ENCODE measurements at regions not wholly inside any gene's neighbourhood (a gene's known extent, or its start where the extent isn't known, plus 50 kb on each side); places are given as distances from the start of the nearest gene placed in this dataset.

DNA sequence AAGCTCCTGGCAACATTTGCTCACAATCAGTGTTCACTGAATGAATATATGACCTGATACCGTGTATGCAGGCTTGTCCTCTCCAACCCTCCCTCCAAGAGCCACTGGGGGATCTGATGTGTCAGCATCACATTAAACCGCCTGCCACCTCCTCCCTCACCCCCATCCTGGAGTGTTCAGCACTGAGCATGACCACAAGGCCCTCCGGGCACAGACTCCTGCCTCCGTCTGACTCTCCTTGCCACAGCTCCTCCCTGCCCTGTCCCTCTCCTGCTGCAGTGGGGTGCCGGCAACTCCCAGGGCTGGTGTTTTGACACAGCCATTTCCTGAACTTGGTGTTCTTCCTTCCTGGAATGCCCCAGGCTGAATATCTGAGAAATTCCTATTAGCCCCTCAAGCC lies 136.7 kb downstream of the FCRL5 start:
- TF ChIP-seq, protein P1, sequence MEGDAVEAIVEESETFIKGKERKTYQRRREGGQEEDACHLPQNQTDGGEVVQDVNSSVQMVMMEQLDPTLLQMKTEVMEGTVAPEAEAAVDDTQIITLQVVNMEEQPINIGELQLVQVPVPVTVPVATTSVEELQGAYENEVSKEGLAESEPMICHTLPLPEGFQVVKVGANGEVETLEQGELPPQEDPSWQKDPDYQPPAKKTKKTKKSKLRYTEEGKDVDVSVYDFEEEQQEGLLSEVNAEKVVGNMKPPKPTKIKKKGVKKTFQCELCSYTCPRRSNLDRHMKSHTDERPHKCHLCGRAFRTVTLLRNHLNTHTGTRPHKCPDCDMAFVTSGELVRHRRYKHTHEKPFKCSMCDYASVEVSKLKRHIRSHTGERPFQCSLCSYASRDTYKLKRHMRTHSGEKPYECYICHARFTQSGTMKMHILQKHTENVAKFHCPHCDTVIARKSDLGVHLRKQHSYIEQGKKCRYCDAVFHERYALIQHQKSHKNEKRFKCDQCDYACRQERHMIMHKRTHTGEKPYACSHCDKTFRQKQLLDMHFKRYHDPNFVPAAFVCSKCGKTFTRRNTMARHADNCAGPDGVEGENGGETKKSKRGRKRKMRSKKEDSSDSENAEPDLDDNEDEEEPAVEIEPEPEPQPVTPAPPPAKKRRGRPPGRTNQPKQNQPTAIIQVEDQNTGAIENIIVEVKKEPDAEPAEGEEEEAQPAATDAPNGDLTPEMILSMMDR (IDR thresholded peaks at IDR 0.05; ENCODE audit: low read depth, low read length), result no peak
- TF ChIP-seq POLR2A (IDR thresholded peaks at IDR 0.05; ENCODE audit: extremely low read depth, insufficient read length) (no peak), MYC (IDR thresholded peaks at IDR 0.05; ENCODE audit: low read depth, low read length) (no peak)
- TF ChIP-seq, protein P2, sequence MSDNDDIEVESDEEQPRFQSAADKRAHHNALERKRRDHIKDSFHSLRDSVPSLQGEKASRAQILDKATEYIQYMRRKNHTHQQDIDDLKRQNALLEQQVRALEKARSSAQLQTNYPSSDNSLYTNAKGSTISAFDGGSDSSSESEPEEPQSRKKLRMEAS (IDR thresholded peaks at IDR 0.05; ENCODE audit: low read depth, low read length), result no peak

Data from NB4 (cell line).